HG03354 (cell line): ENCODE measurements at regions not wholly inside any gene's neighbourhood (a gene's known extent, or its start where the extent isn't known, plus 50 kb on each side); places are given as distances from the start of the nearest gene placed in this dataset.
"Not testable (repeated sequence)": the region's sequence is repeated elsewhere in the genome, so short reads cannot be mapped to it uniquely, and the experiment has no call there.

Experiments used
- ATAC-seq: cut with Tn5 transposase; IDR thresholded peaks from one replicate; pipeline ENCODE4 v1.9.1; 2021; ENCODE audit warnings: mild to moderate bottlenecking; ENCODE audit not compliant: unreplicated experiment, poor library complexity, severe bottlenecking

DNA sequence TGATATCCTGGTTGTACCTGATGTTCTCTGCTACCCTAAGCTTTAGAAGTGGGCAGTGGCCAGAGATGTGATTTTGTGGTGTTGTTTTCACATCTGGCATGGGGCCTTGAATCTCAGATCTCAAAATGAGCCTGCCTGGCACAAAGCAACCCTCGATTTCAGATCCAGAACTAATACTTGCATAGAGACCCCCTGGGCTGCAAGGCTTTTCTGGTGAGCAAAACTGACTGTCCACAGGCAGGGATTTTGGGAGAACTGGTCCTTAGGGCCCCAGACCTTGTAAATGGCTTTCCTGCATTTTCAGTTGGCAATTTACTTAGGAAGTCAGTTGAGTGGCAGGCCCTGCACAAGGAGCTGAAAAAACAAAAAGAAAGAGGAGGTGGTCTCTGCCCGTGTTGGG lies 265.3 kb downstream of the MYCN start:
- no peak for ATAC-seq

DNA sequence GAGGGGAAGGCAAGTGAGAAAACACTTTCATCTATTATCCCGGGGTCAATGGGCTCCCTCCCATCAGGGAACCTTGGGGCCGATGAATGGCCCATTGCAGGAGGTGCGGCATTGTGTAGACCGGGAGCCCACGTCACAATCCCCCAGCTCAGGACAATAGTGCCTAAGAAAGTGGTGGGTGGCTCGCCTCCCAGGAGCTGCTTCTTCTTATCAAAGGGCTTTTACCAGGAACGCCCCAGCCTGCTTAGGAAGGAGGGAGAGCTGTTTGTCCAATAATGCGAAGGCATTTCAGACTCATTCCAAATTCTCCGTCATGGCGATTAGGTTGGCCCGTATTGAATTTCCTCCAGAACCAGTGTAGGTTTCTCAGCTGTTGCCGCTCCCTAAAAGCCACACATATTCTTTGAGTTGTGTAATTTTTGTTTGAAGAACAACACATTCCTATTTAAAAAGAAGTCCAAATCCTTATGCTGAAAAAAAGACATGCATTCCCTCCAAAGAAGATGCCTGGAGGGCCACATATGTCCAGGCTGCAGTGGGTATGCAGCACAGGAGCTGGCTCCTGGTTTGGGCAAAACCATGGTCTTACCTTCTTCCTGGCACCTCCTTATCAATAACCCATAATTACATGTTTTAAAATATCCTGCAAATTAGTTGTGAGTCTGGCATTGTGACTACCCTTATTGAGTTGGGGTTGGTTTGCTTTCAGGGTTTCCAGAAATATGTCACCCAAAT lies 264.7 kb downstream of the MYCN start:
- no peak for ATAC-seq

DNA sequence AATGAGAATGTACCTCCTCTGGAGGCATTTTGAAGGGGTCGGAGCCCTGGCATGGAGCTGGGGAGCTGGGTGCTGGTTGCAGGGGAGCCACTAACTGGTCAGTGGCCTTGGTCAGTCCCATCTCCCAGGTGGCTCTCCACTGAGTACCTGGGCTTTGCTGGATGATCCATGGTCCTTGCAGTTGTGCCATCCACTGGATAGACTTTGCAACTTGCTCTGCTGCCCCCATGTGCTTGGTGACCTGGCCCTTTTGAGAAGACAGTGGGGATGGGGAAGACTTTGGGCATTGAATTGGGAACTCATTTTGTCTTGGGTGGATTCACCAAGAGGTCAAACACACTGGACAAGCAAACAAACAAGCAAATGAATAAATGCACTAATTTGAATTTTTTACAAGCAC lies 263.9 kb downstream of the MYCN start:
- no peak for ATAC-seq

DNA sequence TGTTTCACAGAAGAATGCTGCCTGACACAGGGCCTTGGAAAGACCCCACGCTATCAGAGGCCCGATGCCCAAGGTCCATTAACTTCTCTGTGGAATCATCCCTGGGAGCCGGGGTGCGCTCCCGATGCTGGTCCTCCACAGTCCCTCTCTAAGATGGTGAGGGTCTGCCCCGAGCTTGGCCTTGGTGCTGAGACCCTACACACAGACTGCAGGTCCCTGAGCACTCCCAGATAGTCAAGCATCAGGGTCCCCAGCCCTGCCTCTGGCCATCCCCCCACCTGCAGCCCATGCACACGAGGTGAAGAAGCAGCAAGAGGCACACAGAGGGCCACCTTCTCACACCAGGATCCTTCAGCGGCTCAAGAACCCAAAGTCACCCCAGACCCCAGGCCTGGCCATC lies 263.3 kb downstream of the MYCN start:
- ATAC-seq = no peak

DNA sequence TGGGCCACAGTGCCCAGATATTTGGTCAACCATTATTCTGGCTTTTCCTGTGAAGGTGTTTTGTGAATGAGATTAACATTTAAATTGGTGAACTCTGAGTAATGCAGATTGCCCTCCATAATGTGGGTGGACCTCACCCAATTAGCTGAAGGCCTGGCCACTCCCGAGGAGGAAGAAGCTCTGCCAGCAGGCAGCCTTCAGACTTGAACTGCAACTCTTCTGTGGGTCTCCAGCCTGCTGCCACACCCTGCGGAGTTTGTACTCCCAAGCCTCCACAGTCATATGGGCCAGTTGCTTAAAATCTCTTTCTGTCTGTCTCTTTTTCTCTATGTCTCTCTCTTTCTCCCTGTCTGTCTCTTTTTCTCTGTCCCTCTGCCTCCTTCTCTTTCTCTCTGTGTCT lies 262.7 kb downstream of the MYCN start:
- no peak for ATAC-seq

DNA sequence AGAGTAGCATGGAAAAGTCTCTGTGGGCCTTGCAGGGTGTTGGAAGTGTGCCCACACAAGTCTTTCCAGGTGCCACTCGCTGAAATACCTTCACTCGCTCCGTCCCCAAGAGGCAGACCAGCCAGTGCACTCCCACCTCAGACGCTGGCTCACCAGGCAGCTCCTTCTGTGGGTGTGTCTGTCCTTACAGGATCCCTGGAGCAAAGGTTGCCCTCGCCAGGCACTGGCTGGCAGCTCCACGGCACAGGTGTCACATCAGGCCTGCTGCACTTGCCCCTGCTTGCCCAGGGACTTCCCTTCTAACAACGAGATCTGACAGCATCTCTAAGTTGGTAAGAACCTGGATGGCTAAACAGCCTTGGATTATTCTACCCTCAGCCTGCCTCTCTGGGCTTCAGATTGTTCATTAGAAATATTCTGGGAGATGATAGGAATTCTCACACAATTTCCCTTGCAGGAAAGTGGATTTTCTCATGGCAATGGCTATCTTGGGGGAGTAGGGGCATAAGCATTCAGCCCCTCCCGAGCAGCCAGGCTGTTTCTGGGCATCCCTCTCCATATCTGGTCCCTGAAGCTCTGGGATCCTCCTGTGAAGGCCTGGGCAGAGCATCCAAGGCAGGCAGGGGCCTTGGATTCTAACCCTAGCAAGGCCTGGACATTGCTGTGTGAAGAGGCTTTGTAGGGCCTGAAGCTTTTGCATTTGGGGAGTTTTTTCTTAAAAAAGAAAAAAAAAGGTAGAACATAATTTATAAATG lies 262.1 kb downstream of the MYCN start:
- no peak for ATAC-seq

DNA sequence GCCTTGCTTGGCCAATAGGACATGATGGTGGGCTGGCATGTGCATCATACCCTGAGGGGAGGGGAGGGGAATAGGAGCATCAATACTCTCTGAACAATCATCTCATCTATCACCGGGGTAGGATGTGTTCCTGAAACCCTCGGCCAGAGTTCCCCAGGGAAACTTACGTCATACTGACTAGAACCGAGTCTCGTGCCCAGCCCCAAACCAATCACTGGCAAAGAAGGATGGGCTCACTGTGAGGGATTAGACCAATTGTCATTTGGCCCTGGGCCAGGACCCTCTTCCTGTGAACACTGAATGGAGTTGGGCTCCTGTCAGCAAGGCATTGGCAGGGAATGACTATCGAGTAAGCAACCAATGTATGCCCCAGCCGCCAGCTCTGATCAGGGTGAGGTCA lies 261.5 kb downstream of the MYCN start:
- no peak for ATAC-seq

DNA sequence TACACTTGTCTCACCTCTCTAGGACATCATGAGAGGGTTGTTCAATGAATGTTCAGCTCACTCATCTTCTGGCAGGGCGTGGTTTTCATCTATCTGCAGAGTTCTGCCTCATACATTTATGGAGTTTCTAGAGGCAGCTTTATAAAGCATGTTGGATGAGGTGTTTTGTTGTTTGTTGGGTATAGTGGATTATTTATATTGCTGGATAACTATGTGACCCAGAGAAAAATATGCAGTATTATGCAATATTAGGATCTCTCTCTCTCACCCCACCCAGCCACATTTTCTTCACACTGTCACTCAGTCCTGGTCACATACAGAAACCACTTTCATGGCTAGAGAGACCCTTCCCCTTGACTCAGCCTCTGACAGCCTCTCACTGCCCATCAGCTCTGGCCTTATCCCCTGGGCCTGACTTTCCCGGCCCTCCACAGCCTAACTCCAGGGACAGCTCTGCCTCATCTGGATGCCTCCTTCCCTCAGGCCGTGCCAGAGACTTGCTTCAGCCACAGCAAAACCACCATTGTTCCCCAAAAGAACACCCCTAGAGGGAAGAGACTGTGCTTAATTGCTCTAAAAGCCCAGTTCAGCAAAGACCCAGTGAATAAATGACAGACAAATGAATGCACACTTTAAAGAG lies 260.3 kb downstream of the MYCN start:
- ATAC-seq = no peak

DNA sequence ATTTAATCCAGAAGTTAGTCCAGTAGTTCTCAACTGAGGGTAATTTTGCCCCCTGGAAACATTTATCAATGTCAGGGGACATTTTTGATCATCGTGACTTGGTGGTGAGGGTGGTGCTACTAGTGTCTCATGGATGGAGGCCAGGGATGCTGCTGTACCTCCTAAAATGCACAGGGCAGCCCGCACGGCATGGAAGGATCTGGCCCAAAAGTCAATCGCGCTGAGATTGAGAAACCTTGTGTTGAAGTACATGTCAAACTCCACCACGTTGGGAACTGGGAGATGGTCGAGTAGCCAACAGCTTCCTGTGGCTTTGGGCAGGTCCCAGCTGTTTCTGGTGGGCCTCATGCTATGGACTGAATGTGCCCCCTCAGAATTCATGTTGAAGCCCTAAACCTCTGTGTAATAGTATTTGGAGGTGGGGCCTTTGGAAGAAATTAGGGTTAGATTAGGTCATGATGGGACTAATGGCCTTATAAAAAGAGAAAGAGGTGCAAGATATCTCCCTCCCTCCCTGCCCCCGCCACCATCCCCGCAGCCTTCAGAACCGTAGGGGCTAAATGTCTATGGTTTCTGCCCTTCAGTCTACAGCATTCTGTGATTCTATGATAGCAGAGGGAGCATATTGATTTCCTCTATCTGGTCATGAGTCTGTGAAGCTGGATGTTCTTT lies 259.7 kb downstream of the MYCN start:
- no peak for ATAC-seq

DNA sequence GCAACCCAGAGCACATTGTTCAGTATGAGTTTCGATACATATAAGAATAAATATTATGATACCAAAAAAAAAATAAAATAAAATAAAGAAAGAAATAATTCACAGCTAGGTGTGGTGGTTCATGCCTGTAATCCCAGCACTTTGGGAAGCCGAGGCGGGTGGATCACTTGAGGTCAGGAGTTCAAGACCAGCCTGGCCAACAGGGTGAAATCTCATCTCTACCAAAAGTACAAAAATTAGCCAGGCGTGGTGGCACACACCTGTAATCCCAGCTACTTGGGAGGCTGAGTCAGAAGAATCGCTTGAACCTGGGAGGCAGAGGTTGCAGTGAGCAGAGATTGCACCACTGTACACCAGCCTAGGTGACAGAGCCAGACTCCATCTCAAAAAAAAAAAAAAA lies 258.9 kb downstream of the MYCN start:
- ATAC-seq = not testable (repeated sequence)

DNA sequence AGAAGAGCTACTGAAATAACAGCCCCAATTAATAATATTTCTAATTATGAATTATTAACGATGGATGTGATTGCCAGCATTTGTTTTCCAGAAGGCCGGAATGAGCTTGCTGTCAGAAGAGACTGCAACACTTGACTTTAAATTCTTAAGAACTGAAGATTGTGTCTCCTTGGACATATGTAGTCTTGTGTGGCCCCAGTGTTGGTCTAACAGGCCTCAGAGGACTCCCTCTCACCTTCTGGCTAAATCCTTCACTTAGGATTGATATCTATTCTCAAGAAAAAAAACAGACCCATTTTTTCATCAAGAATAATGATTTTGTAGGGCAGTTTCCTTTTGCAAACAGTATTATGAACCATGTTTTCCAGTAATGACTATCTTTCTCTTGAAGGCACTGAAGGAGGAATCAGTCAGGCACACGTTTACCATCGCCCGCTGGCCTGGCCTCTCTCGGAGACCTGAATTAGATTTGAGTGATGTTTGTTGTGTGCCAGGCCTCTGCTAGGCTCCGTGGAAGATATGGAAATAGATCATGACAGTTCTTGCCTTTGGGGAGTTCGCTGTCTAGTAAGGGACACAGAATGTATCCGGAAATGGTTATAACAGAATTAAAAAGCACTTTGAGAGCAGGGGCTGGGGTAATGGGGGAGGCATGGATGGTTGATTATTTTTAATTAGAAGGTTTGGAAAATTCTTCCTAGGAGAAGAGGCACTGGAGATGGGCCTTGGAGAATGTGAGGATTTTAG lies 258.0 kb downstream of the MYCN start:
- ATAC-seq = no peak

DNA sequence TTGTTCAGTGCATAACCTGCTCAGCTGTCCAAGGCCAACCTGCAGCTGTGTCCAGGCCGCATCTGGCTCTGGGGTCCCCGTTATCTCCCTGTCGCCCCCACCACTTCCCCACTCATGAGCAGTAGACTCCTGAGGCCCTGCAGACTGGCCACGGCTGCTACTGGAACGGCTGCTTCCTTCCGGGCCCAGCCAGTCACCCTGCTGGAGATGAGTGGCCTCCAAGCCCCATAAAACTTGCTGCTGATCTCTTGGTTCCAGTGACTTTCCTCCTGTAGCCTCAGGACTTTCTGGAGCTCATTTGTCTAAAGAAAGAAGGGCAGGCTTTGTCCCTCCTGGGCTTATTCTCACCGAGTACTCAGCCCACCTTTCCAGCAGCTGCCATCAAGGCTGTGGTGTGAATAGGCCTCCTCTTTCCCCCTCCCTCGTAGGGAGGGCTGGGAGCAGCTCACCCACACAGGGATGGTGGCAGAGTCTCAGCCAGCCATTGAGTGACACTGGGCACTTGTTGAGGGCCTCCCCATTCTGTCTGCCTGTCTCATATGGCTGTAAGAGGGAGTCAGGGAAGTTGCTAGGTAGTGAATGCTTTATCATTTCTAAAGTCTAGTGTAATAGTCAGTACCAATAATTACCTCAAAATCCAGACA lies 257.3 kb downstream of the MYCN start:
- ATAC-seq = no peak

DNA sequence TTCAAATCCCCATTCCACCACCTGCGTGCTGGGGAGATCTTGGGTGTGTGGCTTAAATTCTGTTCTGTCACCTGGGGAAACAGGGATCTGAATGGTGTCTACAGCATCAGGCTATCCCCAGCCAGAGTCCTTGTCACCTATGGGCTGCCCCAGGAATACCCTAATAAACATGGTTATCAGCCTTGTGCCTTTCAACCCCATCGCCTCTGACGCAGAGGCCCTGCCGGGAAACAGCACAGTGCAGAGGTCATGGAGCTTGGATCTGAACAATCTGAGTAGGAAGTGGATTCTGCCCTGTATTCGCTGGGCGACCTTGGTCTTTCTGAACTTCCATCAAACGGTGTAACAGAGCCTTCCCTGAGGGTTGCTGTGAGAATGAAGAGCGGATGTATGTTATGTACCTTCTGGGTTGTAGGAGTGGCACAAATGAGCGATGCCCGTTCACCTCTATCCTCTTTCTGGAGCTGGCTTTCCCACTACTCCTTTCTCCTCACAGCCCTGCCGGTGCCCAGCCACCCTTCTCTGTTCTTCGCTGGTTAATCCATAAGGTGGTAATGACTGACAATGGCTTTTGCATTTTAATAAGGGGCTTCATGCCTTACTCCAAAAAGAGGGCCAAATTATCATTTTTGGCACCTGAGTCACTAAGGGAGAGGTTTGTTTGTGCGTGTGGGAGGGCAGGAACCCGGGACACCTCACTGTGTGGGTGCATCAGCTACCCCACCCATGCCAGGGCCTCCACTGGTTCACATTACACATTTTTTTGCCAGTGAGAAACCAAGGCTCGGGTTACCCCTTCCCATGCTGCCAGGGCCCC lies 256.5 kb downstream of the MYCN start:
- no peak for ATAC-seq

DNA sequence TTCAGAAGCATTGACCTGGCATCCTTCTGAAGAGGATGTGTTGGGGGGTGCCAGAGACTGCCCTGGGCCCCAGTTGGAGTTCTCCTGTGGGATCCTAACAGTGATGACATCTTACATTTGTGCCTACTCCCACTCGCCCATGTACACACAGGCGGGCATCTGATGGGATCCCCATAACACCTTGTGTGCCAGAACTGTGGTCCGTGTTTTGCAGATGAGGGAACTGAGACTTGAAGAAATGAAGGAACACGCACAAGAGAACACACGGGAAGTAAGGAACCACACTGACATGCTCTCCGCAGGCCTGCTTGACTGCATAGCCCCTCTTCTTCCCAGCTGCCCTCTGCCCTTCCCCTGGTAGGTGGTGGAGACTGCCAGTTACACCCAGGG lies 255.3 kb downstream of the MYCN start:
- ATAC-seq = no peak

DNA sequence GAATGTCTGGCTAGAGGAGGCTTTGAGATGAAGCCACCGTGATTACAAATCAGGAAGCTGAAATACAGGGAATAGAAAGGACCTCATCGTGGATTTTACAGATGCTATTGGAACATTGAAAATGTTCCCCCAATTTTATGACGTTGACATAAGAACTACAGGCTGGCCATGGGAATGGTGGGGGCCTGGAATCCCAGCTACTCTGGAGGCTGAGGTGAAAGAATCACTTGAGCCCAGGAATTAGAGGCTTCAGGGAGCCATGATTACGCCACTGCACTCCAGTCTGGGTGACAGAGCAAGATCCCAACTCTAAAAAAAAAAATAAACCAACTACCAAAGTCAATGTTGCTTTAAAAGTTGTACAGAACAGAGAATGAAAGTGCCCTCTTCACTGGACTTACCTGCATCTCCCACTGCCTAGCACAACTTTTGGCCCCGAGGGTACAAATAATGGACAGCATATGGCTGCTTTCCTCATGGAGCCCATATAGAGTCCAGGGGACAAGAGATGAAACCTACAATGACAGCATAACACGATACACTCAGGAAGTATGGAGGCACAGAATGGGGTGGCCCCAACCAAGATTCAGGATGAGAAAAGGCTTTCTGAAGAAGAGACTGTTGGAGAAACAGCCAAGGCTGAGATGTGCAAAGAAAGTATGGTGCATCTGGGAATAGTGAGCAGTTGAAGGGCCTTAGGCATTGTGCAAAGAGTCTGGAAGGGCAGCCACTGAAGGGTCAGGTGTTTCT lies 254.8 kb downstream of the MYCN start:
- no peak for ATAC-seq

DNA sequence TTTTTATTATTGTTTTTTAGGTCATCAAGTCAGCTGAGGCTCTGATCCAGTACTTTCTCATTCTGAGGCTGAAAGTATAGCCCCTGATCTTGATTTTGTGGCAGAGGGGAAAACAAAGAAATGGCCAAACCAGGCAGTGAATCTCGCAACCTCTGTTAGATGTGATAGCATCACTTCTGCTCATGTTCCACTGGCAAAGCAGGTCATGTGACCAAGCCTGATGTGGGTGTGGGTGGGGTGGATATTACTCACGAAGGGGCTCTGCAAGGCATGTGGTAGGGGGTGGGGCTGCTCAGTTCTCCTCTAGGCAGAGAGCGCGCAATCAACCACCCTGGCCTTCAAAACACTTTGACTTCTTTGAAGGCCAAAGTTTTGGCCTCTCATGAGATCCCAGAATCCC lies 254.2 kb downstream of the MYCN start:
- ATAC-seq = no peak

DNA sequence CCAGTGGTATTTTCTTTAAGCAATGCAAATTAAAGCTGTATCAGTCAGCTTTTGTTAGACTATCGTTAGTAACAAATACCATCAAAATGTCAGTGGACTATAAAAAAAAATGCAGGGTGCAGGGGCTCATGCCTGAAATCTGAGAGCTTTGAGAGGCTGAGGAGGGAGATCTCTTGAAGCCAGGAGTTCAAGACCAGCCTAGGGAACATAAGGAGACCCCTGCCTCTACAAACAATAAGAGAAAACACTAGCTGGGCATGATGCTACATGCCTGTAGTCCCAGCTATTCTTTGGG lies 253.7 kb downstream of the MYCN start:
- ATAC-seq = no peak
